ENCODE measurements at regions not wholly inside any gene's neighbourhood (a gene's known extent, or its start where the extent isn't known, plus 50 kb on each side); places are given as distances from the start of the nearest gene placed in this dataset.
"Not testable (repeated sequence)": the region's sequence is repeated elsewhere in the genome, so short reads cannot be mapped to it uniquely, and the experiment has no call there.

DNA sequence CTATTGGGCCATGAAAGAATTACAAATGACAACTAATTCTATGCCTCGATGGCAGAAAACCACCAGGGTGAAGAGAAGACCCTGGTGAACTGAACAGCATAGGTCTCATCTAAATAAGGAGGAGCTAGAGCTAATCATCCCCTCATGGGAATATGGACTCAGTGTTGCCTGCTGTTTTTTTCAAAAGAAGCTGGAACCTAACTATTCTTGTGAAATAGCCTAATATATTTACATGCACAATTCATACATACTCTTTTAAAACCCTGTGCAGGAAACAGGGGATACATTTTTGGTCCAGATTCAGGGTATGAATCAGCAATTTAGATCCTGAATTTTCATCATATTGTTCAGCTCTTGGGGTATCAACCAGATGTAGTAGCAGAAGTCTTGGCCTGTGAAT, 560.6 kb downstream of the TOX3 start:
- no peaks in the 10 kb centered on the region for H3K27me3 Mint-ChIP-seq (ENCODE audit: low read depth)
- H3K27ac Mint-ChIP-seq = no peak overlapping the region
- intact Hi-C loops (cut with micrococcal nuclease) = no loop called here
- DNase-seq (ENCODE audit: low spot score) = no peak
- no peaks in the 10 kb centered on the region for H3K36me3 Mint-ChIP-seq (ENCODE audit: low read depth)
- H3K4me3 Mint-ChIP-seq (ENCODE audit: low read depth) = no peak overlapping the region
- H3K9me3 Mint-ChIP-seq = peaks cover 13% of the 10 kb centered on the region
- H3K4me1 Mint-ChIP-seq (ENCODE audit: low read depth) = no peaks in the 10 kb centered on the region

DNA sequence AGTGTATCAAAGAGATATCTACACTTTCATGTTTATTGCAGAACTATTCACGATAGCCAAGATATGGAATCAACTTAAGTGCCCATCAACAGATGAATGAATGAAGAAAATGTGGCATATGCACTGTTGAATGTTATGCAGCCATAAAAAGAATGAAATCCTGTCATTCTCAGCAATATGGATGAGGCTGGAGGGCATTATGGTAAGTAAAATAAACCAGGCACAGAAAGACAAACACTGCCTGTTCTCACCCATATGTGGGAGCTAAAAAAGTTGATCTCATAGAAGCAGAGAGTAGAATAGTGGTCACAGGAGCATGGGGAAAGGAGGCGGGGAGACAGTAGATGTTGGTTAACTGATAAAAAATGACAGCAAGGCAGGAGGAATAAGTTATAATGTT, 561.8 kb downstream of the TOX3 start:
- Mint-ChIP-seq H3K27me3 (ENCODE audit: low read depth) (no peaks in the 10 kb centered on the region), H3K36me3 (ENCODE audit: low read depth) (no peaks in the 10 kb centered on the region), H3K9me3 (peaks cover 5% of the 10 kb centered on the region), H3K4me3 (ENCODE audit: low read depth) (no peak overlapping the region), H3K27ac (no peak overlapping the region), H3K4me1 (ENCODE audit: low read depth) (no peaks in the 10 kb centered on the region)
- intact Hi-C loops (cut with micrococcal nuclease) = no loop called here
- no peak for DNase-seq (ENCODE audit: low spot score)

DNA sequence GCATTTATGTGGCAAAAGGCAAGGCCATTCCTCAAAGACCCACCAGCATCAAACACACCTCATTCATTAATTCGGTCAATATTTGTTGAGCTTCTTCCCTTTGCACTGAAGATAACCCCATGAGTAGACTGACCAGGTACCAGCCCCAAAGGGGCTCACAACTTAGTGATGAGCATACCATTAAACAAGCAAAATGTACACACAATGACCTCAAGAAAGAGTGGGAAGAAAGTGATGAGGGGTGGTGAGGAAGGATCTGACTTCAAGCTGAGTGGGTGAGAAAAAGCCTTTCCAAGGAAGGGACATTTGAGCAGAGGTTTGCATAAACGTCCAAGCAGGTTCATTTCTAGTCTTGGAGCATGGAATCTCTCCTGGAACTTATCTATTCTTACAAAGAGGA, 562.5 kb downstream of the TOX3 start:
- no peaks in the 10 kb centered on the region for H3K27me3 Mint-ChIP-seq (ENCODE audit: low read depth)
- DNase-seq (ENCODE audit: low spot score) = no peak
- H3K27ac Mint-ChIP-seq = no peak overlapping the region
- no peaks in the 10 kb centered on the region for H3K4me1 Mint-ChIP-seq (ENCODE audit: low read depth)
- no peak overlapping the region for H3K4me3 Mint-ChIP-seq (ENCODE audit: low read depth)
- intact Hi-C loops (cut with micrococcal nuclease) = no loop called here
- H3K9me3 Mint-ChIP-seq = peaks cover 5% of the 10 kb centered on the region
- H3K36me3 Mint-ChIP-seq (ENCODE audit: low read depth) = no peaks in the 10 kb centered on the region

DNA sequence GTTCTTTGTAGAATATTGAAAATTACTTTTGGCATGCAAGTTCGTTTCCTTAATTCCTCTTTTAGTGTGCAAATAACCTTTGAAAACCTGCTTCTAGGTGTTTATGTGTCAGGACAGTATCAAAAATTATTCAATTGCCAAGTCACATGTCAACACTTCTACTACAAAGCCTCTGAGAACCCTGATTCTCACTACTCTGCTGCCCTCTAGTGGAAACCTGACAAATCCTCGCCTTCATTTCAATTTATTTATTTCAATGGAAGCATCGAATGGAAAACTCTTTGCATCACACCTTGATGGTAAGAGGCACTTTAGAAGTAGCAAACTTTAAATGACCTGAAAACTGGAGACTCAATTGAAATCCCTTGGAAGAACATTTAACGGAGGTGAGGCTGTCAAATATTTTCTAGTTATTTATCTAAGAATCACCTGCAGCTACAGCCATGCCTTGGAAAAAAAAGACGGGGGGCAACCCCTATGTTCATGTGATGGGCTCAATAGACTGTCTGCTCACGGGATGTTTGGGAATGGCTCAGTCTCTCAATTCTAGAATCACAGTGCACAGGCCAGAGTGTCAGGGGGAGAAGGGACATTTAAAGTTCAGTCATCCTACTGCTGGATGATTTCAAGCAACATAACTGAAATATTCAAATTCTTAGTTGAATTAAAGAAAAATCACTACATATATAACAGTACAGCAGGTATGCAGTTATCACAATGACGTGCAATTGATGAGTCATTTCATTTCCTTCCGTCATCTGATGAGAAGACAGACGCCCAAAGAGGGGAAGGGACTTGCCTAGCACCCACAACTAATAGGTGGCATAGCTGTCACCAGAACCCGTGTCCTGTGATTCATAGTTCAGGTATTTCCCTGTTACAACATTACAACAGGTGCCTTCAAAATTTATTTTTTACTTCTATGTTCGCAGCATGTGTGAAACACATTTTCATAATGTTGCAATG, 563.9 kb downstream of the TOX3 start:
- no peak for DNase-seq (ENCODE audit: low spot score)
- Mint-ChIP-seq H3K27ac (no peak overlapping the region), H3K9me3 (peaks cover 5% of the 10 kb centered on the region), H3K4me1 (ENCODE audit: low read depth) (no peaks in the 10 kb centered on the region), H3K4me3 (ENCODE audit: low read depth) (no peak overlapping the region), H3K36me3 (ENCODE audit: low read depth) (no peaks in the 10 kb centered on the region), H3K27me3 (ENCODE audit: low read depth) (no peaks in the 10 kb centered on the region)
- intact Hi-C loops (cut with micrococcal nuclease) = no loop called here

DNA sequence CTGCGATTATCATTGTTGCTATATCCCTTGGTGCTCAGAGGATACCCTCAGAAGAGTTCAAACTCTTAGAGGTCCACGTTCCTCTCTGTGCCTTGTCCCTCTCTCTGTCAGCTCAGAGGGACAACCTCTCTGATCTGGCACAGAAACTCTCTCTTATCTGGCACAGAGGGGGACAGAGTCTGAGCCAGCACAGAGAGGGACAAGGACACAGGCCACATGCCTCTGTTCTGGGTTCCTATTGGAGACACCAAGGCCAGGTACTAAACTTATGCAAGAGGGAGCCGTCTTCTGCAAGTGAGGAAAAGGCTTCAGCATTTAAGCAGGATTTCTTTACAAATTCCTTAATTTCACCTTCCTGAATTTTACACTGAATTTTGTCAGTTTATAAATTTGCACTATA, 565.2 kb downstream of the TOX3 start:
- Mint-ChIP-seq H3K9me3 (no peaks in the 10 kb centered on the region), H3K4me1 (ENCODE audit: low read depth) (no peaks in the 10 kb centered on the region), H3K36me3 (ENCODE audit: low read depth) (no peaks in the 10 kb centered on the region), H3K4me3 (ENCODE audit: low read depth) (no peak overlapping the region), H3K27me3 (ENCODE audit: low read depth) (no peaks in the 10 kb centered on the region), H3K27ac (no peak overlapping the region)
- intact Hi-C loops (cut with micrococcal nuclease) = no loop called here
- DNase-seq (ENCODE audit: low spot score) = no peak

DNA sequence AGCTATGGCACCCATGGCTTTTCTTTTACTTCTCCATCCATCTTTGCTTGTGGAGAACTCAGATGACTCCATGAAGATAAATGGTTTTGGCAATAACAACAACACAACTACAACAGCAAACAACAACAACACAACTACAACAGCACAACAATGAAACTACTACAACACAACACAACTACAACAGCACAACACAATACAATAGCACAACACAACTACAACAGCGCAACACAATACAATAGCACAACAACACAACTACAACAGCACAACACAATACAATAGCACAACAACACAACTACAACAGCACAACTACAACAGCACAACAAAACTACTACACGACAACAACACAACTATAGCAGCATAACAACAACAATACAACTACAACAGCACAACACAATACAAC, 569.4 kb downstream of the TOX3 start:
- intact Hi-C loops (cut with micrococcal nuclease); H3K27ac Mint-ChIP-seq; H3K36me3 Mint-ChIP-seq (ENCODE audit: low read depth); H3K4me3 Mint-ChIP-seq (ENCODE audit: low read depth); H3K4me1 Mint-ChIP-seq (ENCODE audit: low read depth); H3K27me3 Mint-ChIP-seq (ENCODE audit: low read depth); H3K9me3 Mint-ChIP-seq; DNase-seq (ENCODE audit: low spot score): not testable (repeated sequence)

DNA sequence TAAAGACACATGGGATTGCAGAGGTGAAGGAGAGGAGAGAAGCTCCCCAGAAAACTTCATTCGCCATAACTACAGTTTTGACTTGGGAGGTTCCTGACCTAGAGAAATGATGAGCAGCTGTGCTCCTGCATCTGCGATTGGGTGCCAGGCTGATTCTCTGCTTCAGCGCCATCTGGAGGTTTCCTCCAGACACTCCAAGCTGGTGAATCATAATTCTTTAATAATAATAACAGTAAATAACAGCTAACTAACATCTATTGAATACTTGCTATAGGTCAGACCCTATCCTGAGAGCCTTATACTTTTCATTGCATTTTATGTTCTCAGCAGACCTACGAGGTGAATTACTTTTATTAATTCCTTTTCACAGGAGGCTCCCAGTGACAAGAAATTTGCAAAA, 575.8 kb downstream of the TOX3 start:
- H3K9me3 Mint-ChIP-seq = peaks cover 14% of the 10 kb centered on the region
- no peak overlapping the region for H3K4me3 Mint-ChIP-seq (ENCODE audit: low read depth)
- H3K27me3 Mint-ChIP-seq (ENCODE audit: low read depth) = no peaks in the 10 kb centered on the region
- no peak for DNase-seq (ENCODE audit: low spot score)
- intact Hi-C loops (cut with micrococcal nuclease) = no loop called here
- no peaks in the 10 kb centered on the region for H3K36me3 Mint-ChIP-seq (ENCODE audit: low read depth)
- no peaks in the 10 kb centered on the region for H3K4me1 Mint-ChIP-seq (ENCODE audit: low read depth)
- no peak overlapping the region for H3K27ac Mint-ChIP-seq

DNA sequence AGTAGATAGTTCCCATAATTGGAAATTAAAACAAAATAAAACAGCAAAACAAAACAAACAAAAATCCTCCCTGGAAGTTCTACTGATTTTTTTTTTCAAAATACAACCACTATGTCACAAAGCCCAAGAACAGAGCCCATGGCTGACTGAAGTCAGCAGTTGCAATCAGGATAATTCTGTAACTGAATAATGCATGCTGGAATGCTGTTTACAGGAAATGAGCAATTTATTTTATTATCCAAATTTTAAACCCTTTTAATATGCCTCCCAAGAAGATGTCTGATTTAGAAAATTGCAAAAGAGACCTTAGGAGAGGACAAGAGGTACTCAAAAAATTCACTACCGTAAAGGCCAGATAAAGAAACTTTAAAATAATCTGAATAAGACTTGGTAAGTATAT, 578.2 kb downstream of the TOX3 start:
- no peaks in the 10 kb centered on the region for H3K27me3 Mint-ChIP-seq (ENCODE audit: low read depth)

DNA sequence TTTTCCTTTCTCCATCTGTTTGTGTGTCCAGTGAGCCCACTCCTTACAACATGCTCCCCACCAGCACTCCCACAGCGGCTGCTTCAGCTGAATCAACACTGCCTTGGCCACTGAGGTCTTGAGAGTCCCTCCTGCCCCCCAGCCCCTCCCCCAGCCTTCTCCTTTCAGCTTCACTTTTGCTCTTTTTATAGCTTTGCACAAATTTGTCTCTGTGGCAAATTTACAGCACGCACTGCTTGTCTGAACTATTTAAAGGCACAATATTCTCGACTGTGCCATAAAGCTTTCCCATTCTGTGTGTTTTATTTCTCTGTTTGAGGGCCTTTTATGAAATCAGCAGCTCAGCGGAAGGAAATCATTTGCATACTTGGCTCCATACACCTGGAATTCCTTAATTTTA, 579.3 kb downstream of the TOX3 start:
- no peaks in the 10 kb centered on the region for H3K27me3 Mint-ChIP-seq (ENCODE audit: low read depth)
- H3K27ac Mint-ChIP-seq = no peak overlapping the region
- H3K4me3 Mint-ChIP-seq (ENCODE audit: low read depth) = no peak overlapping the region
- H3K9me3 Mint-ChIP-seq = peaks cover 14% of the 10 kb centered on the region
- intact Hi-C loops (cut with micrococcal nuclease) = no loop called here
- no peaks in the 10 kb centered on the region for H3K36me3 Mint-ChIP-seq (ENCODE audit: low read depth)
- H3K4me1 Mint-ChIP-seq (ENCODE audit: low read depth) = no peaks in the 10 kb centered on the region
- no peak for DNase-seq (ENCODE audit: low spot score)

More for the DNA sequence above, 578.2 kb downstream of the TOX3 start:
- Mint-ChIP-seq H3K4me3 (ENCODE audit: low read depth) (no peak overlapping the region), H3K4me1 (ENCODE audit: low read depth) (no peaks in the 10 kb centered on the region), H3K27ac (no peak overlapping the region), H3K36me3 (ENCODE audit: low read depth) (no peaks in the 10 kb centered on the region), H3K9me3 (peaks cover 14% of the 10 kb centered on the region)
- intact Hi-C loops (cut with micrococcal nuclease) = no loop called here
- DNase-seq (ENCODE audit: low spot score) = no peak

DNA sequence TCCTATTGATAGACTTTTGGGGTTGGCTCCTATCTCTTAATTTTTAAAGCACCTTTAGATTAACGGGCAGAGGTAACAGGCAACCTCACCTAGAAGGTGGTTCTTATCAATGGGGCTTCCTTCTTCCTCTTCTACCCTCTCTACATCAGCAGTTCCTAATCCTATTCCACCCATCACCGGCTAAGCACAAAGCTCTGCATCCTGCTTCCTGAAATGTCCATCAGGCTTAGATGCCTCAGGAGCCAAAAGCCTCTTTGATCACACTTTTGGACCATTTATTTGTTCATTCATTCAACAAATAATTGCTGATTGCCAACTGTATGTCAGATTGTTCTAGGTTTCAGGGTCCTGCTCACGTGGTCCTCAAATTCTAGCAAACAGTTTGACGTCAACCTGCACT, 586.0 kb downstream of the TOX3 start:
- no peaks in the 10 kb centered on the region for H3K36me3 Mint-ChIP-seq (ENCODE audit: low read depth)
- no peaks in the 10 kb centered on the region for H3K4me1 Mint-ChIP-seq (ENCODE audit: low read depth)
- no peaks in the 10 kb centered on the region for H3K27me3 Mint-ChIP-seq (ENCODE audit: low read depth)
- no peak for DNase-seq (ENCODE audit: low spot score)
- intact Hi-C loops (cut with micrococcal nuclease) = no loop called here
- H3K27ac Mint-ChIP-seq = no peak overlapping the region
- peaks cover 6% of the 10 kb centered on the region for H3K9me3 Mint-ChIP-seq
- H3K4me3 Mint-ChIP-seq (ENCODE audit: low read depth) = no peak overlapping the region

DNA sequence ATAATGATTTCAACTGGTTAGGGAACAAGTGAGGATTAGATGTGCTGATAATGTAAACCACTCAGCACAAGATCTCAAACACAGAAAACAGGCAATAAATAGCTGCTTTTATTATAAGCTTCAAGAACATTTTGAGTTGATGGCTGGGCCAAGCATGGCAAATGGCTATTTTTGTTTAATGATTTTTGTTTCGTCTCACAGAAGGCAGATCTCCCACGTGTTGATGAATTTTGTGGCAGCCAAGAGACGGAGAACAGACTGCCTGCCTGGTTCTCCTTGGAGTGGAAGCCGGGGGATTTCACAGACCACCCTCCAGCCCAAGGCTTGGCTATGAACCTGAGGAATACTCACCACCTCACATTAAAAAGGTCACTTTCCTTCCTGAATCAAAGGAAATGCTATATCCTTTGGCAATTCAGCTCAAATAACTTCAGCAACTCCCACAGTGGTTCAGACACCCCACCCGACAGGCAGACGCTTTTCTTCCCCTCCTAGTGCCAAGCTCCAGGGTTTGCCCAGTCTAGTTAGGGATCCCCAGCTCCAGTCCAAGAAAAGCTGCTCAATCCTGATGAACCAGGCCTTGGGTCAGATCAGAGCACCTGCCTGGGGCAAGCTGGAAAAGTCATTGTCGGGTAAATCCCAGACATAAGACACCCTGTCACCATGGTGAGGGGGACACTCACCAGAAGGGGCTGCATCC, 593.5 kb downstream of the TOX3 start:
- H3K27me3 Mint-ChIP-seq (ENCODE audit: low read depth) = no peaks in the 10 kb centered on the region
- H3K4me1 Mint-ChIP-seq (ENCODE audit: low read depth) = no peaks in the 10 kb centered on the region
- H3K4me3 Mint-ChIP-seq (ENCODE audit: low read depth) = no peak overlapping the region
- intact Hi-C loops (cut with micrococcal nuclease) = no loop called here
- DNase-seq (ENCODE audit: low spot score) = no peak
- H3K36me3 Mint-ChIP-seq (ENCODE audit: low read depth) = no peaks in the 10 kb centered on the region
- peaks cover under 1% of the 10 kb centered on the region for H3K9me3 Mint-ChIP-seq
- H3K27ac Mint-ChIP-seq = no peak overlapping the region

DNA sequence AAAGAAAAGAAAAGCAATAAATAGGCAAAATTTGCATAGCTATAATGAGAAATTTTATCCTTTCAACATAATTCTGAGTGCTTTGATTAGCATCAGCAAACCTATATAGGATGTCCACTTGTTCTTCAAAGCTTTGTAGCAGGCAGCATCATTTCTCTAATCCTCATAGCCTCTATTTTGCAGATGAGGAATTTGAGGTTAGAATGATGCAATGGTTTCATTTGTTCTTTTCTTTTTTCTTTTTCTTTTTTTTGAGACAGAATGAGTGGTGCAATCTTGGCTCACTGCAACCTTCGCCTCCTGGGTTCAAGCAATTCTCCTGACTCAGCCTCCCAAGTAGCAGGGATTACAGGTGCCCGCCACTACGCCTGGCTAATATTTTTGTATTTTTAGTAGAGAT, 594.4 kb downstream of the TOX3 start:
- intact Hi-C loops (cut with micrococcal nuclease) = no loop called here
- no peaks in the 10 kb centered on the region for H3K27me3 Mint-ChIP-seq (ENCODE audit: low read depth)
- no peaks in the 10 kb centered on the region for H3K9me3 Mint-ChIP-seq
- H3K27ac Mint-ChIP-seq = no peak overlapping the region
- DNase-seq (ENCODE audit: low spot score) = no peak
- no peak overlapping the region for H3K4me3 Mint-ChIP-seq (ENCODE audit: low read depth)
- no peaks in the 10 kb centered on the region for H3K36me3 Mint-ChIP-seq (ENCODE audit: low read depth)
- H3K4me1 Mint-ChIP-seq (ENCODE audit: low read depth) = no peaks in the 10 kb centered on the region

DNA sequence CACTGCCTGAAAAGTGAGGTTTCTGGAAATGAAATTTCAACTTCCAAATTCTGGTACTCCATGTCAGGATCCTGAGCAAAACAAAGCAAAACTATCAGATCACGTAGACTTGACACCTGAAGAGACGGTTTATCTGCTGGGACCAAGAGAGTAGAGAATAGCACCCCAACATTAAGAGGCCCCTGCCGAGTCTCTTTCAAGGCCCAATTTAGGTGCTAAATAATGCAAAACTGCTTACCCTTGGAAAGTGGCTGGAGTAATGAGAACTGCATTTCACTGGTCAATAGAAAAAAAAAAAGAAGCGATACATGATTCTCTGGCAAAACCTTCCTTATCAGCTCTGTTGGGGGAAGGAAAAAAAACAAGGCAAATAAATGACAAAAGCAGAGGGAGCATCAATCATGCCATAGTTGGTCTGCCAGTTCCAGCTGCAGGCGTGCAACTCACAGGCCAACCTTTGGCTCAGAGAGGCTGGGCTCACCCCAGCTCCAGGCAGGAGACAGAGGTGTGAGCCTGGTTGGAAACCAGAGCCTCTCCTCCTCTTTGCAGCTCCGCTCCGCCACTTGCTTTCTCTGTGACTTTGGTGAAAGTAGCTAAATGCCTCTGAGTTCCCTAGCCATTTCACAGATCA, 595.2 kb downstream of the TOX3 start:
- Mint-ChIP-seq H3K4me3 (ENCODE audit: low read depth) (no peak overlapping the region), H3K27ac (no peak overlapping the region), H3K27me3 (ENCODE audit: low read depth) (no peaks in the 10 kb centered on the region), H3K9me3 (no peaks in the 10 kb centered on the region), H3K4me1 (ENCODE audit: low read depth) (no peaks in the 10 kb centered on the region), H3K36me3 (ENCODE audit: low read depth) (no peaks in the 10 kb centered on the region)
- no peak for DNase-seq (ENCODE audit: low spot score)
- intact Hi-C loops (cut with micrococcal nuclease) = no loop called here
